ENCODE measurements at regions not wholly inside any gene's neighbourhood (a gene's known extent, or its start where the extent isn't known, plus 50 kb on each side); places are given as distances from the start of the nearest gene placed in this dataset.

DNA sequence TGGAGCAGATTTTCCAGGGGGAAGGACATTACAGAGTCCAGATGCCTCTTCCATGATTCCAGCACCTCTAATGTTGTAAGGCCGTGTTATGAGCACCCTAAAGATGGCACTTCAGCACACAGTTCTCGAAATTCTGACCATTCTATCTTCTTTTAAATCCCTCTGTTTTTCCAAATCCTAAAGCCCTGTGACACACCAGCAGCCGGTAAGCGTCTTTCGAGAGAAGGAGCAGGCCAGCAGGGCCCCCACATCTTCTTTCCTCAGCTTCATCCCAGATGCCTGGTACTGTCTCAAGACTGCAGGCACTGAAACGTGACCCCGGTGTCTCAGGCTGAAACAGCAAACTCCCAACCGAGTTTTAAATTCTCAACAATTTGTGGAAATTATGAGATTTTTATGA lies 211.6 kb upstream of the FOXQ1 start:
- Histone ChIP-seq H3K27ac (ENCODE audit: extremely low read depth, low read depth, low read length) (no peak overlapping the region), H3K4me3 (ENCODE audit: low read depth, low read length) (no peak overlapping the region), H3K36me3 (ENCODE audit: control insufficient read depth in 2 of 2, insufficient read depth in 1 of 2, low read length in 2 of 2) (no peaks in the 10 kb centered on the region), H3K9me3 (ENCODE audit: control insufficient read depth, insufficient read depth, low read depth, low read length) (no peaks in the 10 kb centered on the region), H3K4me1 (ENCODE audit: control insufficient read depth, insufficient read depth, low read length) (peaks cover 16% of the 10 kb centered on the region; the same call in 1 of the 2 replicates)
- CTCF ChIA-PET, result interaction anchor here (1.1 kb wide), 1 partner anchor 15 kb away, joined by 3 read pairs; no protein-coding TSS in a partner anchor
- POLR2A ChIA-PET, result no interaction called here
- TF ChIP-seq ZNF416 (tag by site-specific recombination; IDR thresholded peaks at IDR 0.05) (no peak), KLF8 (tag by site-specific recombination; IDR thresholded peaks at IDR 0.05) (no peak), SETDB1 (IDR thresholded peaks at IDR 0.05; ENCODE audit: insufficient read length, low read length) (no peak), ZNF664 (tag by site-specific recombination; IDR thresholded peaks at IDR 0.05) (no peak), GLIS2 (tag by site-specific recombination; IDR thresholded peaks at IDR 0.05) (no peak), ZNF169 (tag by site-specific recombination; IDR thresholded peaks at IDR 0.05) (no peak), KLF1 (tag by site-specific recombination; IDR thresholded peaks at IDR 0.05) (no peak)
- TF ChIP-seq, protein P1, sequence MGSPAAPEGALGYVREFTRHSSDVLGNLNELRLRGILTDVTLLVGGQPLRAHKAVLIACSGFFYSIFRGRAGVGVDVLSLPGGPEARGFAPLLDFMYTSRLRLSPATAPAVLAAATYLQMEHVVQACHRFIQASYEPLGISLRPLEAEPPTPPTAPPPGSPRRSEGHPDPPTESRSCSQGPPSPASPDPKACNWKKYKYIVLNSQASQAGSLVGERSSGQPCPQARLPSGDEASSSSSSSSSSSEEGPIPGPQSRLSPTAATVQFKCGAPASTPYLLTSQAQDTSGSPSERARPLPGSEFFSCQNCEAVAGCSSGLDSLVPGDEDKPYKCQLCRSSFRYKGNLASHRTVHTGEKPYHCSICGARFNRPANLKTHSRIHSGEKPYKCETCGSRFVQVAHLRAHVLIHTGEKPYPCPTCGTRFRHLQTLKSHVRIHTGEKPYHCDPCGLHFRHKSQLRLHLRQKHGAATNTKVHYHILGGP (tag by site-specific recombination; IDR thresholded peaks at IDR 0.05), result no peak
- TF ChIP-seq, protein P2, sequence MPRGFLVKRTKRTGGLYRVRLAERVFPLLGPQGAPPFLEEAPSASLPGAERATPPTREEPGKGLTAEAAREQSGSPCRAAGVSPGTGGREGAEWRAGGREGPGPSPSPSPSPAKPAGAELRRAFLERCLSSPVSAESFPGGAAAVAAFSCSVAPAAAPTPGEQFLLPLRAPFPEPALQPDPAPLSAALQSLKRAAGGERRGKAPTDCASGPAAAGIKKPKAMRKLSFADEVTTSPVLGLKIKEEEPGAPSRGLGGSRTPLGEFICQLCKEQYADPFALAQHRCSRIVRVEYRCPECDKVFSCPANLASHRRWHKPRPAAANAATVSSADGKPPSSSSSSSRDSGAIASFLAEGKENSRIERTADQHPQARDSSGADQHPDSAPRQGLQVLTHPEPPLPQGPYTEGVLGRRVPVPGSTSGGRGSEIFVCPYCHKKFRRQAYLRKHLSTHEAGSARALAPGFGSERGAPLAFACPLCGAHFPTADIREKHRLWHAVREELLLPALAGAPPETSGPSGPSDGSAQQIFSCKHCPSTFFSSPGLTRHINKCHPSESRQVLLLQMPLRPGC (tag by site-specific recombination; IDR thresholded peaks at IDR 0.05), result no peak
- TF ChIP-seq, protein P3, sequence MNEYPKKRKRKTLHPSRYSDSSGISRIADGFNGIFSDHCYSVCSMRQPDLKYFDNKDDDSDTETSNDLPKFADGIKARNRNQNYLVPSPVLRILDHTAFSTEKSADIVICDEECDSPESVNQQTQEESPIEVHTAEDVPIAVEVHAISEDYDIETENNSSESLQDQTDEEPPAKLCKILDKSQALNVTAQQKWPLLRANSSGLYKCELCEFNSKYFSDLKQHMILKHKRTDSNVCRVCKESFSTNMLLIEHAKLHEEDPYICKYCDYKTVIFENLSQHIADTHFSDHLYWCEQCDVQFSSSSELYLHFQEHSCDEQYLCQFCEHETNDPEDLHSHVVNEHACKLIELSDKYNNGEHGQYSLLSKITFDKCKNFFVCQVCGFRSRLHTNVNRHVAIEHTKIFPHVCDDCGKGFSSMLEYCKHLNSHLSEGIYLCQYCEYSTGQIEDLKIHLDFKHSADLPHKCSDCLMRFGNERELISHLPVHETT (tag by site-specific recombination; IDR thresholded peaks at IDR 0.05), result no peak

DNA sequence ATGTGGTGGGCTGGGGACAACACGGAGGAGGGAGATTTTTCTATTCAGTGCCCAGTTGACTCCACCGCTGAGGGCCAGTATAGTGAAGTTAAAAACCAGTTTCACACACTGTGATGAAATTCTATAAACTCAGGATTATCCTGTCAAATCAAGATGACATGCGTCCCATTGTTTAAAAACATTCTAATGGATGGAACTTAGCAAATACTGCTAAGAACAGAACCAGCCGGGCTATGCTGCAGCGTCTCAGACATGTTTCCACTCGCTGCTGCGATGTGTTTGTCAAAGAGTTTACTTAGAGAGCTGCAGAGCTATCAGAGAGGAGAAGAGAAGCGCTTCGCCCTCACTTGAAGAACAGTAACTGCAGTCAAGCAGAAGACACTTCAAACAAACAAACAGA lies 212.6 kb upstream of the FOXQ1 start:
- Histone ChIP-seq H3K4me1 (ENCODE audit: control insufficient read depth, insufficient read depth, low read length) (peaks cover 13% of the 10 kb centered on the region; the same call in 1 of the 2 replicates), H3K27ac (ENCODE audit: extremely low read depth, low read depth, low read length) (no peak overlapping the region), H3K4me3 (ENCODE audit: low read depth, low read length) (no peak overlapping the region), H3K9me3 (ENCODE audit: control insufficient read depth, insufficient read depth, low read depth, low read length) (no peaks in the 10 kb centered on the region), H3K36me3 (ENCODE audit: control insufficient read depth in 2 of 2, insufficient read depth in 1 of 2, low read length in 2 of 2) (no peaks in the 10 kb centered on the region)
- POLR2A ChIA-PET, result no interaction called here
- CTCF ChIA-PET, result interaction anchor here (1.1 kb wide), 1 partner anchor 14 kb away, joined by 3 read pairs; no protein-coding TSS in a partner anchor
- TF ChIP-seq, protein P4, sequence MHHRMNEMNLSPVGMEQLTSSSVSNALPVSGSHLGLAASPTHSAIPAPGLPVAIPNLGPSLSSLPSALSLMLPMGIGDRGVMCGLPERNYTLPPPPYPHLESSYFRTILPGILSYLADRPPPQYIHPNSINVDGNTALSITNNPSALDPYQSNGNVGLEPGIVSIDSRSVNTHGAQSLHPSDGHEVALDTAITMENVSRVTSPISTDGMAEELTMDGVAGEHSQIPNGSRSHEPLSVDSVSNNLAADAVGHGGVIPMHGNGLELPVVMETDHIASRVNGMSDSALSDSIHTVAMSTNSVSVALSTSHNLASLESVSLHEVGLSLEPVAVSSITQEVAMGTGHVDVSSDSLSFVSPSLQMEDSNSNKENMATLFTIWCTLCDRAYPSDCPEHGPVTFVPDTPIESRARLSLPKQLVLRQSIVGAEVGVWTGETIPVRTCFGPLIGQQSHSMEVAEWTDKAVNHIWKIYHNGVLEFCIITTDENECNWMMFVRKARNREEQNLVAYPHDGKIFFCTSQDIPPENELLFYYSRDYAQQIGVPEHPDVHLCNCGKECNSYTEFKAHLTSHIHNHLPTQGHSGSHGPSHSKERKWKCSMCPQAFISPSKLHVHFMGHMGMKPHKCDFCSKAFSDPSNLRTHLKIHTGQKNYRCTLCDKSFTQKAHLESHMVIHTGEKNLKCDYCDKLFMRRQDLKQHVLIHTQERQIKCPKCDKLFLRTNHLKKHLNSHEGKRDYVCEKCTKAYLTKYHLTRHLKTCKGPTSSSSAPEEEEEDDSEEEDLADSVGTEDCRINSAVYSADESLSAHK (tag by site-specific recombination; IDR thresholded peaks at IDR 0.05), result no peak
- TF ChIP-seq ZNF19 (tag by site-specific recombination; IDR thresholded peaks at IDR 0.05; ENCODE audit: low read depth), result no peak
- no peak for TF ChIP-seq OSR2 (tag by site-specific recombination; IDR thresholded peaks at IDR 0.05)
- TF ChIP-seq YY1 (tag by site-specific recombination; IDR thresholded peaks at IDR 0.05), result no peak
- no peak for TF ChIP-seq ZNF514 (tag by site-specific recombination; IDR thresholded peaks at IDR 0.05)
- TF ChIP-seq RBAK (tag by site-specific recombination; IDR thresholded peaks at IDR 0.05), result no peak
- no peak for TF ChIP-seq ZNF555 (tag by site-specific recombination; conservative IDR thresholded peaks at IDR 0.05)
- TF ChIP-seq, protein P5, sequence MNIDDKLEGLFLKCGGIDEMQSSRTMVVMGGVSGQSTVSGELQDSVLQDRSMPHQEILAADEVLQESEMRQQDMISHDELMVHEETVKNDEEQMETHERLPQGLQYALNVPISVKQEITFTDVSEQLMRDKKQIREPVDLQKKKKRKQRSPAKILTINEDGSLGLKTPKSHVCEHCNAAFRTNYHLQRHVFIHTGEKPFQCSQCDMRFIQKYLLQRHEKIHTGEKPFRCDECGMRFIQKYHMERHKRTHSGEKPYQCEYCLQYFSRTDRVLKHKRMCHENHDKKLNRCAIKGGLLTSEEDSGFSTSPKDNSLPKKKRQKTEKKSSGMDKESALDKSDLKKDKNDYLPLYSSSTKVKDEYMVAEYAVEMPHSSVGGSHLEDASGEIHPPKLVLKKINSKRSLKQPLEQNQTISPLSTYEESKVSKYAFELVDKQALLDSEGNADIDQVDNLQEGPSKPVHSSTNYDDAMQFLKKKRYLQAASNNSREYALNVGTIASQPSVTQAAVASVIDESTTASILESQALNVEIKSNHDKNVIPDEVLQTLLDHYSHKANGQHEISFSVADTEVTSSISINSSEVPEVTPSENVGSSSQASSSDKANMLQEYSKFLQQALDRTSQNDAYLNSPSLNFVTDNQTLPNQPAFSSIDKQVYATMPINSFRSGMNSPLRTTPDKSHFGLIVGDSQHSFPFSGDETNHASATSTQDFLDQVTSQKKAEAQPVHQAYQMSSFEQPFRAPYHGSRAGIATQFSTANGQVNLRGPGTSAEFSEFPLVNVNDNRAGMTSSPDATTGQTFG (tag by site-specific recombination; IDR thresholded peaks at IDR 0.05; ENCODE audit: borderline replicate concordance), result no peak
- TF ChIP-seq ZIC2 (tag by site-specific recombination; IDR thresholded peaks at IDR 0.05), result no peak
- no peak for TF ChIP-seq ZNF10 (tag by site-specific recombination; IDR thresholded peaks at IDR 0.05)
- TF ChIP-seq, protein P6, sequence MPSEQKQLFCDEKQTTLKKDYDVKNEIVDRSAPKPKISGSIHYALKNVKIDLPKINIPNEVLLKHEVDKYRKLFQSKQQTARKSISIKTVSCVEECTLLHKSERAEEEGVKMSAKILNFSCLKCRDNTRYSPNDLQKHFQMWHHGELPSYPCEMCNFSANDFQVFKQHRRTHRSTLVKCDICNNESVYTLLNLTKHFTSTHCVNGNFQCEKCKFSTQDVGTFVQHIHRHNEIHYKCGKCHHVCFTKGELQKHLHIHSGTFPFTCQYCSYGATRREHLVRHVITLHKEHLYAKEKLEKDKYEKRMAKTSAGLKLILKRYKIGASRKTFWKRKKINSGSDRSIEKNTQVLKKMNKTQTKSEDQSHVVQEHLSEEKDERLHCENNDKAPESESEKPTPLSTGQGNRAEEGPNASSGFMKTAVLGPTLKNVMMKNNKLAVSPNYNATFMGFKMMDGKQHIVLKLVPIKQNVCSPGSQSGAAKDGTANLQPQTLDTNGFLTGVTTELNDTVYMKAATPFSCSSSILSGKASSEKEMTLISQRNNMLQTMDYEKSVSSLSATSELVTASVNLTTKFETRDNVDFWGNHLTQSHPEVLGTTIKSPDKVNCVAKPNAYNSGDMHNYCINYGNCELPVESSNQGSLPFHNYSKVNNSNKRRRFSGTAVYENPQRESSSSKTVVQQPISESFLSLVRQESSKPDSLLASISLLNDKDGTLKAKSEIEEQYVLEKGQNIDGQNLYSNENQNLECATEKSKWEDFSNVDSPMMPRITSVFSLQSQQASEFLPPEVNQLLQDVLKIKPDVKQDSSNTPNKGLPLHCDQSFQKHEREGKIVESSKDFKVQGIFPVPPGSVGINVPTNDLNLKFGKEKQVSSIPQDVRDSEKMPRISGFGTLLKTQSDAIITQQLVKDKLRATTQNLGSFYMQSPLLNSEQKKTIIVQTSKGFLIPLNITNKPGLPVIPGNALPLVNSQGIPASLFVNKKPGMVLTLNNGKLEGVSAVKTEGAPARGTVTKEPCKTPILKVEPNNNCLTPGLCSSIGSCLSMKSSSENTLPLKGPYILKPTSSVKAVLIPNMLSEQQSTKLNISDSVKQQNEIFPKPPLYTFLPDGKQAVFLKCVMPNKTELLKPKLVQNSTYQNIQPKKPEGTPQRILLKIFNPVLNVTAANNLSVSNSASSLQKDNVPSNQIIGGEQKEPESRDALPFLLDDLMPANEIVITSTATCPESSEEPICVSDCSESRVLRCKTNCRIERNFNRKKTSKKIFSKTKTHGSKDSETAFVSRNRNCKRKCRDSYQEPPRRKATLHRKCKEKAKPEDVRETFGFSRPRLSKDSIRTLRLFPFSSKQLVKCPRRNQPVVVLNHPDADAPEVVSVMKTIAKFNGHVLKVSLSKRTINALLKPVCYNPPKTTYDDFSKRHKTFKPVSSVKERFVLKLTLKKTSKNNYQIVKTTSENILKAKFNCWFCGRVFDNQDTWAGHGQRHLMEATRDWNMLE (tag by site-specific recombination; conservative IDR thresholded peaks at IDR 0.05; ENCODE audit: low read depth), result no peak
- TF ChIP-seq ZNF544 (tag by site-specific recombination; IDR thresholded peaks at IDR 0.05), result no peak
